Uterus (tissue), 3 donors: ENCODE measurements at regions not wholly inside any gene's neighbourhood (a gene's known extent, or its start where the extent isn't known, plus 50 kb on each side); places are given as distances from the start of the nearest gene placed in this dataset.
A peak's percentile ranks its signal among the peaks of the same experiment; 100 is the strongest.

Experiments
- DNase-seq, 2 donors: peaks; one replicate each; pipeline ENCODE4 v3.0.0-alpha.2; 2019 to 2020
- H3K27ac ChIP-seq, 2 donors: fragments of 200-600 bp; sonication (generic); 1 replicate in 1 of 2; 2 replicates in 1 of 2; pipeline ENCODE4 v1.5.1; 2016 to 2018
- H3K27me3 ChIP-seq, 2 donors: fragments of 200-600 bp; sonication (generic); one replicate each; pipeline ENCODE4 v1.5.1; 2018 to 2019; ENCODE audit warnings: control low read depth in 1 of 2
- H3K36me3 ChIP-seq, 2 donors: fragments of 200-600 bp; sonication (generic); one replicate each; pipeline ENCODE4 v1.5.1; 2019; ENCODE audit warnings: control low read depth in 1 of 2
- H3K4me1 ChIP-seq, 2 donors: fragments of 200-600 bp; sonication (generic); one replicate each; pipeline ENCODE4 v1.5.1; 2018 to 2019; ENCODE audit warnings: control low read depth in 1 of 2
- H3K4me3 ChIP-seq, 2 donors: fragments of 200-600 bp; sonication (generic); 1 replicate in 1 of 2; 2 replicates in 1 of 2; pipeline ENCODE4 v1.5.1; 2018 to 2019; ENCODE audit warnings: mild to moderate bottlenecking in 1 of 2
- H3K9me3 ChIP-seq, 2 donors: fragments of 200-600 bp; sonication (generic); one replicate each; pipeline ENCODE4 v1.5.1; 2019; ENCODE audit warnings: control low read depth in 1 of 2
- CTCF ChIP-seq, 4 experiments: fragments of 200-600 bp in 2 of 4; fragments of 450-650 bp in 2 of 4; sonication (generic) in 2 of 4; IDR thresholded peaks; one replicate each; pipeline ENCODE4 v1.5.1; 2016 to 2019; ENCODE audit warnings: antibody characterized with exemption in 4 of 4, mild to moderate bottlenecking in 2 of 4, moderate library complexity in 1 of 4
- POLR2A ChIP-seq, 2 donors: fragments of 450-650 bp; IDR thresholded peaks; one replicate each; pipeline ENCODE4 v1.6.1; 2016; ENCODE audit warnings: antibody characterized with exemption in 2 of 2, mild to moderate bottlenecking in 1 of 2, moderate library complexity in 1 of 2
- intact Hi-C: fragments of 100-400 bp; cut with DNase I; formaldehyde crosslinking; loops from one replicate; pipeline ENCODE4 v1.15.1; 2023; ENCODE audit warnings: low total_unique reads
- donor health status: DM: yes; HTN: yes; CAD: no.

GRCh38 chr13:42717176-42717575 lies 64.2 kb upstream of the FAM216B start:
- H3K4me1 ChIP-seq, result no peaks in the 10 kb centered on the region
- DNase-seq, result no peak
- no peak overlapping the region for H3K4me3 ChIP-seq
- H3K27me3 ChIP-seq, result no peaks in the 10 kb centered on the region
- H3K36me3 ChIP-seq, result no peaks in the 10 kb centered on the region
- intact Hi-C loops, result no loop called here
- no peak overlapping the region for H3K27ac ChIP-seq
- no peaks in the 10 kb centered on the region for H3K9me3 ChIP-seq
- TF ChIP-seq POLR2A (IDR thresholded peaks at IDR 0.05) (no peak), CTCF (IDR thresholded peaks at IDR 0.05) (no peak)

- intact Hi-C loops, result no loop called here
- Histone ChIP-seq H3K27ac (peak overlapping the region in 1 of 2 donors; percentile 10), H3K9me3 (no peaks in the 10 kb centered on the region), H3K4me1 (no peaks in the 10 kb centered on the region), H3K27me3 (no peaks in the 10 kb centered on the region), H3K4me3 (no peak overlapping the region), H3K36me3 (no peaks in the 10 kb centered on the region)
- peak; percentile 56 to 63 for DNase-seq
- TF ChIP-seq CTCF (IDR thresholded peaks at IDR 0.05) (no peak), POLR2A (IDR thresholded peaks at IDR 0.05) (no peak)
Observed at GRCh38 chr13:42720113-42720857, 61.1 kb upstream of the FAM216B start.

GRCh38 chr13:42720858-42721219 lies 60.5 kb upstream of the FAM216B start:
- Histone ChIP-seq H3K27ac (peak overlapping the region in 1 of 2 donors; percentile 10), H3K9me3 (no peaks in the 10 kb centered on the region), H3K4me3 (no peak overlapping the region), H3K36me3 (no peaks in the 10 kb centered on the region), H3K4me1 (no peaks in the 10 kb centered on the region), H3K27me3 (no peaks in the 10 kb centered on the region)
- TF ChIP-seq CTCF (IDR thresholded peaks at IDR 0.05) (no peak), POLR2A (IDR thresholded peaks at IDR 0.05) (no peak)
- DNase-seq, result no peak
- intact Hi-C loops, result no loop called here

- intact Hi-C loops, result no loop called here
- no peaks in the 10 kb centered on the region for H3K4me1 ChIP-seq
Observed at GRCh38 chr13:42722883-42723539, 58.4 kb upstream of the FAM216B start.

More at GRCh38 chr13:42722883-42723539, 58.4 kb upstream of the FAM216B start:
- TF ChIP-seq POLR2A (IDR thresholded peaks at IDR 0.05) (no peak), CTCF (IDR thresholded peaks at IDR 0.05) (no peak)
- Histone ChIP-seq H3K9me3 (no peaks in the 10 kb centered on the region), H3K27me3 (no peaks in the 10 kb centered on the region), H3K4me3 (no peak overlapping the region), H3K27ac (no peak overlapping the region), H3K36me3 (no peaks in the 10 kb centered on the region)
- DNase-seq, result no peak
